MCF 10A (cell line): ENCODE measurements at regions not wholly inside any gene's neighbourhood (a gene's known extent, or its start where the extent isn't known, plus 50 kb on each side); places are given as distances from the start of the nearest gene placed in this dataset.

Experiments
- BruUV-seq: library from RNA; stranded (reverse); fragments of 400-500 nt; replicated peaks from 2 replicates; lab custom pipeline; 2021; lab: Mats Ljungman, UMichigan
- CTCF ChIA-PET: fragments of 300-600 bp; sonication (Branson Sonifier 250); formaldehyde crosslinking; extraction: SDS; loops from one replicate; lab custom pipeline; 2021; ENCODE audit warnings: antibody characterized with exemption, inconsistent platforms; lab: Yijun Ruan, JAX
- POLR2A ChIA-PET: fragments of 300-600, 350-650 bp; sonication (Branson Sonifier 250); formaldehyde crosslinking; extraction: SDS; loops from one replicate; lab custom pipeline; 2020; ENCODE audit warnings: antibody characterized with exemption, inconsistent platforms; lab: Yijun Ruan, JAX
- DNase-seq: peaks from one replicate; pipeline ENCODE4 v3.0.0-alpha.2; 2018; ENCODE audit not compliant: unreplicated experiment
- H3K27ac Mint-ChIP-seq: one replicate; pipeline ENCODE4 v1.8.0; 2022; ENCODE audit warnings: mild to moderate bottlenecking, low read depth, mixed read lengths; ENCODE audit not compliant: unreplicated experiment
- H3K27me3 Mint-ChIP-seq: one replicate; pipeline ENCODE4 v1.8.0; 2022; ENCODE audit warnings: mixed read lengths; ENCODE audit not compliant: insufficient read depth, unreplicated experiment
- H3K36me3 Mint-ChIP-seq: one replicate; pipeline ENCODE4 v1.8.0; 2022; ENCODE audit warnings: mild to moderate bottlenecking, moderate library complexity, mixed read lengths; ENCODE audit not compliant: insufficient read depth, unreplicated experiment
- H3K4me1 Mint-ChIP-seq: one replicate; pipeline ENCODE4 v1.8.0; 2022; ENCODE audit warnings: mixed read lengths; ENCODE audit not compliant: insufficient read depth, unreplicated experiment
- H3K4me3 Mint-ChIP-seq: one replicate; pipeline ENCODE4 v1.8.0; 2022; ENCODE audit warnings: mild to moderate bottlenecking, moderate library complexity, mixed read lengths; ENCODE audit not compliant: unreplicated experiment
- H3K9me3 Mint-ChIP-seq: one replicate; pipeline ENCODE4 v1.8.0; 2022; ENCODE audit warnings: mixed read lengths; ENCODE audit not compliant: unreplicated experiment
- CTCF ChIP-seq: fragments of 200-600 bp; IDR thresholded peaks from one replicate; pipeline ENCODE4 v1.8.0; 2022; ENCODE audit warnings: antibody characterized with exemption, mild to moderate bottlenecking; ENCODE audit not compliant: unreplicated experiment
- intact Hi-C: fragments of 100-400 bp; cut with micrococcal nuclease; formaldehyde crosslinking; loops from 2 replicates; pipeline ENCODE4 v1.14.1; 2022

DNA sequence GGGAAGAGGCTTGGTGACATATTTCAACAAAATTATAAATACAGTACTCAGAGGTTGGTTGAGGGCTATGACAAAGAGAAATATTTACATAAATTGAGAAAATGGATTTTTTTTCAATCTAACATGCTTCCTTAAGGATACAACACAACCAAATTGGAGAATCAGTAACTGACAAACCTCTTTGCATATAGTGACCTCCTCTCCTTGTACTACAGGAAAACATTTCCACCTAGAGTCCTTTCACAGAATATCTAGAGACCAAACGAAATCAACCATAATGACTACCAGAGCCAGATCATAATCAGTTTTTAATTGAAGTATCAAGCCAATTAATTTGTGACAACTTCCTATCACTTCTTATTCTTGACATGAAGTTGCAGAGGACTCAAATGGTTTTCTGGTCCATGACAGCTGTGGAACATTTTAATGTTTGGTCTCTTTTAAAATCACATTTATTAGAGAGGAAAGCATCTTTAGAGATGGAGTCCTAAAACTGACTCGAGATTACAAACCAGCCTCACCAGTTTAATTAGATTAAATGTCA lies 1636.5 kb upstream of the C9orf72 start:
- POLR2A ChIA-PET: no interaction called here
- Mint-ChIP-seq H3K36me3 (no peaks in the 10 kb centered on the region), H3K4me3 (no peak overlapping the region), H3K4me1 (peaks cover 8% of the 10 kb centered on the region), H3K27me3 (no peaks in the 10 kb centered on the region), H3K9me3 (no peaks in the 10 kb centered on the region), H3K27ac (no peak overlapping the region)
- no peak for DNase-seq
- CTCF ChIA-PET: interaction anchor here (0.7 kb wide), 1 partner anchor 849 kb away, joined by 3 read pairs; no protein-coding TSS in a partner anchor
- intact Hi-C loops: loop anchor here (2.0 to 10.0 kb wide), 4 partner anchors 605 to 1483 kb away; no protein-coding TSS in a partner anchor
- no TSS peak for BruUV-seq
- no peak for TF ChIP-seq CTCF

DNA sequence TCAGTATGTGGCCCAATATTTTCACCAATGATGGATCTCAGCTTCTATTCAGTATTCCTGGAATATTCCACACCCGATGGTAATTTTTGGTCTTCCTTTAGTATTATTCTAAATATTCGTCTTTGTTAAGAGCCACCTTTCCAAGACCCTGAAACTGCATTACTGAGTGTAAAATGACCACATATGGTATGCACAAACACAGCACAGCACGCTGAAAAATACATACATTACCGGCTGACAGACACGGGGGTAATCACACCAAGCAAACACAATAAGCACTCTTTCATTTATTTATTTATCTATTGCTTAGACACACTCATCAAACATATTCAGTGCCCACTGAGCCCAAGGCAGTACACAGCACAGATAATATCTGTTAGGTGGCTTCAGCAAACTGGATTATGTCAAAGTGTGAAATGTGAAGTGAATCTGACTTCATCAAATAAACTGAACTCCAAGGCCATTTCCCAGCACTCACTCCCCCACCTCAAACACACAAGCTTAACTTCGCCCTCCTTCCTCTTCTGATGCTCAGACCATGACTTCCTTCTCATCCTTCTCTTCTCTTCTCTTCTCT lies 1637.8 kb upstream of the C9orf72 start:
- no peak overlapping the region for H3K27ac Mint-ChIP-seq
- BruUV-seq: TSS peak; percentile 37
- H3K9me3 Mint-ChIP-seq: no peaks in the 10 kb centered on the region
- H3K36me3 Mint-ChIP-seq: no peaks in the 10 kb centered on the region
- ChIA-PET POLR2A (interaction anchor here (0.6 to 2.6 kb wide), 6 partner anchors 432 to 1151 kb away, joined by 3 to 9 read pairs (median 3); no protein-coding TSS in a partner anchor), CTCF (interaction anchor here (0.6 to 3.9 kb wide), 14 partner anchors 8 to 1485 kb away, joined by 3 to 34 read pairs (median 4); no protein-coding TSS in a partner anchor)
- TF ChIP-seq CTCF: no peak
- peak overlapping the region; percentile 86 for H3K4me3 Mint-ChIP-seq
- intact Hi-C loops: loop anchor here (10.0 kb wide), 3 partner anchors 606 to 1136 kb away; no protein-coding TSS in a partner anchor
- H3K27me3 Mint-ChIP-seq: no peaks in the 10 kb centered on the region
- H3K4me1 Mint-ChIP-seq: peaks cover 13% of the 10 kb centered on the region
- DNase-seq: no peak

GRCh38 chr9:29211580-29212396 lies 1638.5 kb upstream of the C9orf72 start:
- ChIA-PET CTCF (interaction anchor here (0.6 to 3.9 kb wide), 23 partner anchors 9 to 1486 kb away, joined by 3 to 34 read pairs (median 3); no protein-coding TSS in a partner anchor), POLR2A (interaction anchor here (0.6 to 2.6 kb wide), 6 partner anchors 8 to 1152 kb away, joined by 3 to 9 read pairs (median 4); no protein-coding TSS in a partner anchor)
- Mint-ChIP-seq H3K9me3 (no peaks in the 10 kb centered on the region), H3K27me3 (no peaks in the 10 kb centered on the region), H3K4me1 (peaks cover 13% of the 10 kb centered on the region), H3K27ac (no peak overlapping the region), H3K4me3 (peak overlapping the region; percentile 86), H3K36me3 (no peaks in the 10 kb centered on the region)
- intact Hi-C loops: loop anchor here (1.0 to 10.0 kb wide), 4 partner anchors 437 to 1137 kb away; no protein-coding TSS in a partner anchor
- peak; percentile 94 for TF ChIP-seq CTCF
- DNase-seq: peak; percentile 63
- BruUV-seq: no TSS peak
